Panc1 (cell line): ENCODE measurements at regions not wholly inside any gene's neighbourhood (a gene's known extent, or its start where the extent isn't known, plus 50 kb on each side); places are given as distances from the start of the nearest gene placed in this dataset.

Source experiments
- ATAC-seq: fragments of 200-7000 bp; cut with Tn5 transposase; 2 replicates; pipeline ENCODE4 v1.9.1; 2020; ENCODE audit warnings: mild to moderate bottlenecking, moderate library complexity
- BruUV-seq: library from RNA; stranded (reverse); fragments of 400-500 nt; replicated peaks from 2 replicates; lab custom pipeline; 2021; lab: Mats Ljungman, UMichigan
- CTCF ChIA-PET: fragments of 300-600 bp; sonication (Branson Sonifier 250); formaldehyde crosslinking; loops from one replicate; lab custom pipeline; 2022; ENCODE audit warnings: antibody characterized with exemption; lab: Charles Lee
- POLR2A ChIA-PET: fragments of 300-600 bp; sonication (Branson Sonifier 250); formaldehyde crosslinking; loops from one replicate; lab custom pipeline; 2022; ENCODE audit warnings: antibody characterized with exemption; lab: Charles Lee
- DNase-seq: peaks from one replicate; pipeline ENCODE4 v3.0.0-alpha.2; 2010; ENCODE audit warnings: low read depth, low spot score
- H3K27ac ChIP-seq: 2 replicates; pipeline ENCODE4 v1.5.1; 2011; ENCODE audit warnings: mild to moderate bottlenecking, low read length, inconsistent platforms
- H3K27me3 ChIP-seq: fragments of 200-500 bp; sonication (Bioruptor generic); 2 replicates; pipeline ENCODE4 v1.6.0; 2014; ENCODE audit warnings: low read length, inconsistent platforms; ENCODE audit not compliant: control insufficient read depth, insufficient read depth
- H3K36me3 ChIP-seq: fragments of 200-500 bp; sonication (Bioruptor generic); 2 replicates; pipeline ENCODE4 v1.5.1; 2014; ENCODE audit warnings: inconsistent platforms, mild to moderate bottlenecking, low read length, moderate library complexity; ENCODE audit not compliant: control insufficient read depth, insufficient read depth
- H3K4me1 ChIP-seq: 2 replicates; pipeline ENCODE4 v1.5.1; 2011; ENCODE audit warnings: inconsistent platforms, mild to moderate bottlenecking, low read length, moderate library complexity; ENCODE audit not compliant: control insufficient read depth, insufficient read depth
- H3K4me3 ChIP-seq, 2 experiments: 2 replicates each; pipeline ENCODE4 v1.5.1; 2011 to 2012; ENCODE audit warnings: low read depth in 2 of 2, low read length in 2 of 2, mild to moderate bottlenecking in 2 of 2, inconsistent platforms in 1 of 2, moderate library complexity in 1 of 2
- H3K9me3 ChIP-seq: fragments of 200-500 bp; sonication (Bioruptor generic); 2 replicates; pipeline ENCODE4 v1.5.1; 2014; ENCODE audit warnings: low read depth, mild to moderate bottlenecking, inconsistent platforms, low read length, moderate library complexity; ENCODE audit not compliant: control insufficient read depth, insufficient read depth
- CTCF ChIP-seq: fragments of 450-650 bp; IDR thresholded peaks from 2 replicates; pipeline ENCODE4 v1.5.1; 2017; ENCODE audit warnings: mild to moderate bottlenecking
- POLR2AphosphoS5 ChIP-seq: IDR thresholded peaks from 2 replicates; pipeline ENCODE4 v1.6.1; 2012; ENCODE audit warnings: mild to moderate bottlenecking, low read depth, low read length, moderate library complexity
- REST ChIP-seq, 2 experiments: IDR thresholded peaks; 2 replicates each; pipeline ENCODE4 v1.6.1; 2011 to 2012; ENCODE audit warnings: low read depth in 2 of 2, control low read depth in 1 of 2, low read length in 1 of 2, mild to moderate bottlenecking in 1 of 2, moderate library complexity in 1 of 2; ENCODE audit not compliant: insufficient read depth in 1 of 2
- SIN3A ChIP-seq: IDR thresholded peaks from 2 replicates; pipeline ENCODE4 v1.6.1; 2012; ENCODE audit warnings: low read depth, mild to moderate bottlenecking, low read length, moderate library complexity, borderline replicate concordance; ENCODE audit not compliant: insufficient read depth
- TCF7L2 ChIP-seq: IDR thresholded peaks from 2 replicates; pipeline ENCODE4 v1.6.1; 2011; ENCODE audit warnings: mild to moderate bottlenecking, low read depth, low read length, inconsistent platforms
- in situ Hi-C: cut with HindIII; loops from 2 replicates; pipeline ENCODE4 v1.10.0; 2016; ENCODE audit warnings: low sequenced_read_pairs, low pct_unique_long_range_greater_than_20kb
- intact Hi-C: fragments of 100-400 bp; cut with micrococcal nuclease; formaldehyde crosslinking; loops from one replicate; pipeline ENCODE4 v1.10.0; 2022; ENCODE audit not compliant: unreplicated experiment

GRCh38 chr10:55474258-55474657 is 673.2 kb upstream of the PCDH15 start:
- ATAC-seq (no peak), DNase-seq (no peak)
- H3K4me3 ChIP-seq = no peak overlapping the region
- BruUV-seq = no TSS peak
- intact Hi-C loops = no loop called here
- CTCF ChIA-PET = no interaction called here
- no peak overlapping the region for H3K27ac ChIP-seq
- no peaks in the 10 kb centered on the region; the same call in 1 of the 2 replicates for H3K9me3 ChIP-seq
- H3K27me3 ChIP-seq = no peaks in the 10 kb centered on the region
- no peaks in the 10 kb centered on the region for H3K4me1 ChIP-seq
- in situ Hi-C loops = no loop called here
- POLR2A ChIA-PET = no interaction called here
- TF ChIP-seq TCF7L2 (no peak), SIN3A (no peak), CTCF (no peak), POLR2AphosphoS5 (no peak), REST (IDR thresholded peaks at IDR 0.05; ENCODE audit: insufficient read depth in 1 of 2, low read depth in 2 of 2, low read length in 1 of 2) (no peak)
- no peaks in the 10 kb centered on the region for H3K36me3 ChIP-seq

- no peak overlapping the region for H3K27ac ChIP-seq
- no TSS peak for BruUV-seq
- no peak for ATAC-seq
- ChIA-PET POLR2A (no interaction called here), CTCF (no interaction called here)
- no peaks in the 10 kb centered on the region; the same call in 1 of the 2 replicates for H3K9me3 ChIP-seq
- H3K36me3 ChIP-seq = no peaks in the 10 kb centered on the region
- in situ Hi-C loops = no loop called here
- H3K4me1 ChIP-seq = no peaks in the 10 kb centered on the region
- intact Hi-C loops = no loop called here
- no peaks in the 10 kb centered on the region for H3K27me3 ChIP-seq
- TF ChIP-seq TCF7L2 (no peak), REST (IDR thresholded peaks at IDR 0.05; ENCODE audit: insufficient read depth in 1 of 2, low read depth in 2 of 2, low read length in 1 of 2) (no peak), POLR2AphosphoS5 (no peak), SIN3A (no peak)
- no peak overlapping the region for H3K4me3 ChIP-seq
- no peak for DNase-seq
Observed at GRCh38 chr10:55470840-55471239, 669.8 kb upstream of the PCDH15 start.
